Activated T-cell treated with anti-CD3 and anti-CD28 coated beads for 24 hours (primary cell): ENCODE measurements at regions not wholly inside any gene's neighbourhood (a gene's known extent, or its start where the extent isn't known, plus 50 kb on each side); places are given as distances from the start of the nearest gene placed in this dataset.
"Not testable (repeated sequence)": the region's sequence is repeated elsewhere in the genome, so short reads cannot be mapped to it uniquely, and the experiment has no call there.

Experiments used
- DNase-seq: peaks from one replicate; pipeline ENCODE4 v3.0.0-alpha.2; 2020; ENCODE audit warnings: low read depth

DNA sequence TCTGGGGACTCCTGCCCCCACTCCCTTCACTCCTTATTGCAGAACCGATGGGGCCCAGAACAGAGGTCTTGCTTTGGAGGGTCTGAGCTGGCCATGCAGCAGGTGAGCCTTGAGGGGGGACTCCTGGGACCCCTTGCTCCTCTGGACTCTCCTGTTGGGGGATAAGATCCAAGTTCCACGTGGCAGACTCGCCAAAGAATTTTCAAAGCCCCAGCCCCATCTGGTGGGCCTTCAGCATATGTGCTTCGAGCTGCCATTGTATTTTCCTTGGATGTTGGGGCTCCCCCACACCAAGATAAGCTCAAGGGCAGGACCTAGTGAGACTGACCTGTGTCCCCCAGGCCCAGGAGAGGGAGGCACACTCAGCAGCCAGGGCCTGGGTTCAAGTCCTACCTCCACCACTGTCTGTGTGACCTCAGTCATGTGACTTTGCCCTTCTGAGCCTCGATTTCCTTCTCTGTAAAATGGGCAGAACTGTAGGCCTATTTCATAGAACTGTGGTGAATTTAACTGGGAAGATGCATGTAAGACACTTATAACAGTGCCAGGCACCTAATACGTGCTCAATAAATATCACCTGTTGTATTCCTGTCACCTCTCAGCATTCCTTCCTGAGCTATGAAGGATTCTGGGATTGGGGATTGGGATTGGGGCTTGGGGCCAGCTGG is 115.5 kb downstream of the VEGFA start:
- DNase-seq = no peak

DNA sequence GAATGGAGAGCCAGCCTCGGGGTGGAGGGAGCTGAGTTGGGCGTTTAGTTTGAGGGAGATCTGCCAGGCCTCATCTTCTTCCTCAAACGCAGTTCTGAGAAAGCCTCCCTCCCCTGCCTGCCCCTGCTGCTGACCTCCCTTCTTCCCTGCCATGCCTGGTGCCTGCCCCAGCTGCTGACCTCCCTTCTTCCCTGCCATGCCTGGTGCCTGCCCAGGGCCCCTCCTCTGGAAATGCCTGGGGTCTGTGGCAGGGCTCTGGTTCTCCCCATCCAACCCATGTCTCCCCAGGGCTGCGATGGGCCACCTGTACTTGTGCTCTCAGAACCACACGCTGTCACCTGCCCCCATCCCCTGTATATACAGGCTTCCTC is 114.6 kb downstream of the VEGFA start:
- no peak for DNase-seq

DNA sequence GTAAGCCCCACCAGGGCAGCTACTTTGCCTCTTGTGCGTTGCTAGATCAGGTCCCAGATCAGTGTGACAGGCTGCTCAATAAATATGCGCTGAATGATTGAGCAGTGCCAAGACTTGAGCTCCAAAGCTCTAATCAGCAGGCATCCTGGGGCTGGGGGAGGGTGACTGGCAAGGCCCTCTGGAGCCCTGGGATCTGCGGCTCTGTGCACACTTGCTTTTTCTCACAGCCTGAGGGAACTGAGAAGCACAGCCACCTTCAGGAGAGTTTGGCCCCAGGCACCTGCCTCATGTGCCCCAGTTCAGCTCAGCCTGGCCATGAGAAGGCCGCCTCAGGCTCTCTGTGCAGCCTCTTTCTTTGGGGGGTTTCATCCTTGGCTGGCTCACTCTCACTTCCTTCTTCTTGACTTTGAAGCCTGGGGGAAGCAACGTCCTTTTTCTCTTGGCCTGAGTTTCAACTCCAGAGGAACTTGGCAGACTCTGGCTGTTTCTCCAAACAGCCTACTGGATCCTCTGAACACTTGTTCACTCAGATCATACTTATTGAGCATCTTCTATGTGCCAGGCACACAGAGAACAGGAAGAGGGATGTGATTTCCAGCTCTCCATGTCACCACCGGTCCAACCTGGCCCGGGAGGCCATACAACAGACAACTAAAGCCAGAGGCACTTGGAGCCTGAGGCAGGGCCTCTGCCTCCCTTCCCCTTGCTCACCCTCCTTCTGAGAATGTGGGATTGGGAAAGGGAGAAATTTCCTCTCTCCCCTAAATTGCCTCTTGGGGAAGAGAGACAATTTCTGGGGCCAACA is 114.0 kb downstream of the VEGFA start:
- no peak for DNase-seq

DNA sequence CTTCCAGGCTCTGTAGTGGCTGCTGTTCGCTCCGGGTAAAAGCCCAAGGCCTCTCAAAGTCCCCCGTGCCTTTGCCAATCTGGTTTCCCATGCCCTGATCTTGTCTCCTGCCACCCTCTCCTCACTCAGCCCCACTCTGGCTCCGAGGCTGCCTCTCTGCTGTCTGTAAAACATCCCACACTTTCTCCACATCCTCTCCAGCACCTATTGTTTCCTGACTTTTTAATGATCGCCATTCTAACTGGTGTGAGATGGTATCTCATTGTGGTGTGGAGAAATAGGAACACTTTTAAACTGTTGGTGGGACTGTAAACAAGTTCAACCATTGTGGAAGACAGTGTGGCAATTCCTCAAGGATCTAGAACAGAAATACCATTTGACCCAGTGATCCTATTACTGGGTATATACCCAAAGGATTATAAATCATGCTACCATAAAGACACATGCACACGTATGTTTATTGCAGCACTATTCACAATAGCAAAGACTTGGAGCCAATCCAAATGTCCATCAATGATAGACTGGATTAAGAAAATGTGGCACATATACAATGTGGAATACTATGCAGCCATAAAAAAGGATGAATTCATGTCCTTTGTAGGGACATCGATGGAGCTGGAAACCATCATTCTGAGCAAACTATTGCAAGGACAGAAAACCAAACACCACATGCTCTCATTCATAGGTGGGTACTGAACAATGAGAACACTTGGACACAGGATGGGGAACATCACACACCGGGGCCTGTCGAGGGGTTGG is 112.9 kb downstream of the VEGFA start:
- not testable (repeated sequence) for DNase-seq

DNA sequence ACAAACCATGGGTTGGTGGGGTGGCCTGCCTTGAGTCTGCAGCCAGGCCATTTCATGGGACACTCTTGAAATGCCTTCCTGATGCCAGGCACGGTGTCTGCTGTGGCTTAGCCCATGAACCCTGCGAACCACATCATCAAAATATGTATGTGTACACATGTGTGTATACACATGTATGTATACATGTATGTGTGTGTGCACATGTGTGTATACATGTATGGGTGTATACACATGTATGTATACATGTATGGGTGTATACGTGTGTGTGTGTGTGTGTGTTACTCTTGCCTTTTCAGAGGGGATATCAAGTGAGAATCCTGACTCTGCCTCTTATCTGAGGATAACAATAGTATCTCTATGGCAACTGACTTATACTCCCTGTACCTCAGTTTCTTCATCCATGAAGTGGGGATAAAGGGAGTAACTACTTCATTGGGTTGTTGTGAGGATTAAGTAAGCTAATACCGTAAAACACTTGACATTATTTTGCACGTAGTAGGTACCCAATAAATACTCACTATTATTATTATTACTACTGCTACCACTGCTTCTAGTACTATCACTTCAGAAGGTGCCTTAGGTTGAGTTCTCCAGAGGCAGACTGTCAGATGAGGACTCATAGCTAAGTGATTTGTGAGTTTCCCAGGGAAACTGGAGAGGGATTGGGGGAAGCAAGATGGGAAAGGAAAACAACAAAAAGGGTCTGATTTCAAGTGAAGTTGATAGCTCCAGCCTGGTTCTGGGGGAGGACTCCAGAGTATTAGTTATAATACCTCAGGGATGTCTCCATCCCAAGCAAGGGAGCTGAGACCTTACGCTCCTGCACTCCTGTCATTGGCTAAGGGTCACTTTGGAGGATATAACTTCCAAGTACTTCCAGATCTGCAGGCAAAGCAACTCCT is 110.5 kb downstream of the VEGFA start:
- no peak for DNase-seq

DNA sequence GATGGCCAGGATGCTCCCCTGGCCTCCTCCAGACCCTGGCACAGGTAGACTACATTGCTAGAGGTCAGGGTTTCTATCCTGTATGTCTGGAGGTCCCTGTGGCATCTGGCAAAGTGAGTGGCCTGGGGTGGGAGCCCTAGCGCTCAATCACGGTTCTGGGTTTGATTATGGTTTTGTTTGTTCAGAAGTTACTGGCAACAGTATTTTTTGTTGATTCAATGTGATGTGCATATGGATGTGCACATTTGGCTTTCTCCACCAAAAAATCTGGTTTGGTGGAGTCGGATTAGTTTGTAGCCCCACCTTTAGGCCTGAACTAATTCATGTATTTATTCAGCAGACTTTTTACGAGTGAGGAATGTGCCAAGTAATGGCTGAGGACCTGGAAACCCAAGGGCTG is 109.7 kb downstream of the VEGFA start:
- DNase-seq = no peak

DNA sequence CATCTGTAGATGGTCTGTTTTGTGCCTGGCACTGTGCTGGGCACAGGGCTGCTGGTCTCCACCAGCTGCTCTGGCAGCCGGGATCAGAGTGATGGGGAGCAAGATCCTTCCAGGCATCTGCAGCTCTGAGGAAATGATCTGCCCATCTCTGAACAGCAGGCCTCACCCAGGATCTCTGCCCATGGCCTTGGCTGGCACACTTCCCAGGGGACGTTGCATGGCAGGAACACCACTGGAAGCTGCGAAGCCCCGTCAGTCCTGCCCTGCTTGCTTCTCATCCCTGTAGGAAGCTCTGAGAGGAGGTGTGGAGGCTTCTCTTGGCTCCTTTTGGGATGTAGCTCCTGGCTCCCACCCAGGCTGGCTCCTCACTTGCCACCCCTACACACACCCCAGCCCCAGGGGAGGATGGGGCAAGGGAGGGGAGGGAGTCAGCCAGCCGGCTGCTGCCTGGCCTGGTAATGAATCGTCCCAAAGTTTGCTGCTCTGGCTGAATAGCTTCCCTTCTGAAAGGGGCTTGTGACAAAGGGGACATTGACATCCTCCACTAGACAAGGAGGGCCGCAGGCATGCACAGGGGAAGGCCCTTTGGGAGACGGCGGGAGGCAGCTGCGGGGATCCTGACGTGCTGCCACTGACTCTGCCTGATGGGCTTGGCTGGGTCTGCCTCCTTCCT is 108.9 kb downstream of the VEGFA start:
- DNase-seq = no peak

DNA sequence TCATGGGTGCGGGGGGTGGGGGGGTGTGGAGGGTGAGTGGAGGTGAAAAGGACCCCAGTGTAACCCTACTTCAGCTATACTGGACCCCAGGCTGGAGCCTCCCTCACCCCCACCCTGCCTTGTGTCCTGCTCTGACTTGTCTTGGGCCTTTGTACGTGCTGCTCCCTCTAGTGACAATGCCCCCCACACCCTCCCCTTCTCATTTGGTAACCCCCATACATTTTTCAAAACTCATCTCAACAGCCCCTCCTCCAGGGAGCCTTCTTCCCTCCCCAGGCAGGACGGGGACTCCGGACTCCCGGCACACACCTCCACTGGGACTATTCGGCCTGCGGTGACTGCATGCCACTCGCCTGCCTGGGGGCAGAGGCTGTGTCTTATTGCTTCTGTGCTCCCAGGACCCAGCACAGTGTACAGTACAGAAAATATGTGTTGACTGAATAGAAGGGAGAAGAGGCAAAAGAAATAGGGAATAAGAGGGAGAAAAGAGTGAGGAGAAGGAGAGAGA is 108.2 kb downstream of the VEGFA start:
- DNase-seq = no peak

DNA sequence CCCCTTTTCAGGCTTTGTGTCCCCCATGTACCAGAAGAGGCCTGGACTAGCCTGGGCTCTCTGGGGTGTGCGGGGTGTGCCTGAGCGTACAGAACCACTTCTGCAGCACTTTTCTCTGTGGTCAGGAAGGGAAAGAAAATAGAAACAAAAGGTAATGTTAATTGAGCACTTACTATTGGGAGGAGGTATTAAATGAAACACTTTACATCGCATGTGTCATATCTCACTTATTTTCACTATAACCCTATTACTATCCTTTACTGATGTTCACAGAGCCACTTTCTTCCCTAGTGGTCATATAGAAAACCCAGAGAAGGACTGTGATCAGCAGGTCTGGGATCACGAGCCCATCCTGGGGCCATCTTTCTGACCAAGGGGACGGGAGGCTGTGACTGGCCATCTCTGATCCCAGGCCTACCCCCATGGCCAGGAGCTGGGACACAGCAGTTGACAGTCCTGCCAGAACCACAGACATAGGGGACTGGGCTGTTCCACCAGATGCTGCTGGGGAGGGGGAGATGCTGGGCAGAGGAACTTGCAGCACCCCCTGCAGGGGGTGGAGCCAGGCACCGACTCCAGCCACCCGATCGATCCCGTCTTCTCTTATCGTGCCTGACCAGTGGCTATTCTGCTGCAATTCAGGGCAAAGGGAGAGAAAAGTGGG is 107.6 kb downstream of the VEGFA start:
- DNase-seq = no peak

DNA sequence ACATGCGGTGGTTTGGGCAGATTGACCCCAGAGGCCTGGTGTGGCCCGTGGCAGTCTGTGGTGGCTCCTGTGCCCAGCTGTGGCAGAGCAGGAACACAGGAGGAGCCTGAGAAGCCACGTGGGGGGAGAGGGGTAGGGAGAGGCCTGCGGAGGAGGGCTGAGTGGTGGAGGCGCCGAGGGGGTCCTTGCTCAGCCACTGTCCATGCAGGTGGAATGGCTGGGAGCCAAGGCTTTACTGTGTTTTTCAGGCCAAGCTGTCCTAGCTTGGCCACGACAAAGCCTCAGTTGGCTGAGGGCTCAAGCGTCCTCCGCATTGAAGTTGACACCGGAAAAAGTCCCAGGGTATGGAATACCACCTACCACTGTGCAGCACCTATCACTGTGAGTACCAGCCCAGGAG is 107.0 kb downstream of the VEGFA start:
- no peak for DNase-seq

DNA sequence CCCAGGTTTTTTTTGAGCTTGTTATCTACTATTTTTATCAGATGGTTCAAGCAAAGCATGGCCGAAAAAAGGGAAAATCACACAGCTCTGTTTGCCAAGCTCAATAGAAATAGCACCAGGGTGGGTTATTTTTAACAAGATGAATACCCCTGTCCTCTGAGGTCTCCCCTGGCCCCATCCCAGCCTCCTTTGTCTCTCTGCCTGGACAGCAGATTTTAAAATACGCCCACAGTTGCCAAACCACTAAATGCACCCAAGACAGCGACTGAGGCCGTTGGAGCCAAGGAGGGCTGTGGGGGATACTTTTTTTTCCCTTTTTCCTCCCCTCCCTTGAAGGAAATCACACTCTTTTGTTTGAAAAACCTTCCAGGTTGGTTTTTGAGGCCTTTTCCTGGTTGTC is 106.6 kb downstream of the VEGFA start:
- no peak for DNase-seq

DNA sequence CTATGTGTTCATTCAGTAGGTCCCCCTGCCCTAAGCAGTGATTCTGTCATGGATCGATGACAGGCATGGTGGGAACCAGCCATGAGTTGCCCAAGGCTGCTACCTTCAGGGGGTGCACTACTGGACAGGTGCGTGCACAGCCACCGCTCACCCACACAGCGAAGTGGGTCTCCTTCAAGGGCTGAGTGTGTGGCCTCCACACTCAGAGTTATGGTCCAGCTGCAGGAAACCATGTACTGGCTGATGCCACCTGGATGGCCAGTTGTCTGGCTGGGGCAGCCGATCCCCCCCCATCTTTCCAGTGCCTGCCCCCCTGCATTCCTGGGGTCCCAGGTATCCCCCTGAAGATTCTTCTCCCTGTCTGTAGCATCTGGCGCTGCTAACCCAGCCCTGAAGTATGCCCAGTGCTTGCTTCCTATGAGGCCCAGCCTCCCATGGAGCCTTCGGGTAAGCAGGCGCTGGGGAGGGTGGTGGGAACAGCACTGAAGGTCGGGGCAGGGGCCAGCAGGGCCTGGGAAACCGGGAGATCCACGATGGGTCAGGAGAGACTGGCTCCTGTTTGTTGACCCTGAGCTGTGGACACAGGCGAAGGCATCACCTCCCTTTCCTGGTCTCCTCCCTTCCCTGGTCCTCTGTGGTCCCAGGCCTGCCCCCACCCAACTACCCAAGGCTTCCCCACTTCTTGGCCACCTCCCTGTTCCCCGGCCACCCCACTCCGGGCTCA is 106.0 kb downstream of the VEGFA start:
- no peak for DNase-seq

DNA sequence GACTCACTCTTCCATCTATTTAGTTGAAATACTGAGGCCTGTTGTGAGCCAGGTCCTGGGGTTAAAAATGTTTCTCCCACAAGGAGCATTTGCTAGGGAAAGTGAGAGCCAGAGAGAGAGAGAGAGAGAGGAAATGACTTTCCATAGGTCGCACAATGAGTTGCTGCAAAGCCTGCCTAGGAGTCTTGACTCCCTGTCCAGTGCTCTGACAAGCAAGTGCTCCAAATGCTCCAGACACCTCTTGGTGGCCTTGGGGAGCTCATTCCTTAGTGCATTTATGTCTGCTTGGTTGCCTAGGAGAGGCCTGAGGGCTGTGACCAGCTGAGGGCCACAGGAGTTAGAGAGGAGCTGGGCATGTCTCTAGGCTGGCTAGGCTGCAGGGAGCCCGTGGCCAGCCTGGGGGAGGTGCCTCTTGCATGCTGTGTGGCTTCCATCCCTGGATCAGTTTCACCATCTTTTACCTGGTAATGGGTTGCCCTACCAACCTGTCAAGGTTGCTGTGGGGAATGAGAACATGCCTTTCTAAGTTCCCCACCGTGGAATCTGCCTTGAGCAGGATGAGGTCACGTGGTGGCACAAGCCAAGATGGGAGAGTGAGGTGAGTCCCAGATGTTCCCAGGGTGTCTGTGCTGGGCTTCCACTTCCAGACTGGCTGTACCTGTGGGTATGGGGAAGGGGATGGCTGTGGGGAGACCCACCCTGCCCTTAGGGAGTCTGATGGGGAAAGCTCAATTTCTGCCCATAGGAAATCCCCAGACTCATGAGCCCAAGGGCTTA is 105.0 kb downstream of the VEGFA start:
- no peak for DNase-seq

DNA sequence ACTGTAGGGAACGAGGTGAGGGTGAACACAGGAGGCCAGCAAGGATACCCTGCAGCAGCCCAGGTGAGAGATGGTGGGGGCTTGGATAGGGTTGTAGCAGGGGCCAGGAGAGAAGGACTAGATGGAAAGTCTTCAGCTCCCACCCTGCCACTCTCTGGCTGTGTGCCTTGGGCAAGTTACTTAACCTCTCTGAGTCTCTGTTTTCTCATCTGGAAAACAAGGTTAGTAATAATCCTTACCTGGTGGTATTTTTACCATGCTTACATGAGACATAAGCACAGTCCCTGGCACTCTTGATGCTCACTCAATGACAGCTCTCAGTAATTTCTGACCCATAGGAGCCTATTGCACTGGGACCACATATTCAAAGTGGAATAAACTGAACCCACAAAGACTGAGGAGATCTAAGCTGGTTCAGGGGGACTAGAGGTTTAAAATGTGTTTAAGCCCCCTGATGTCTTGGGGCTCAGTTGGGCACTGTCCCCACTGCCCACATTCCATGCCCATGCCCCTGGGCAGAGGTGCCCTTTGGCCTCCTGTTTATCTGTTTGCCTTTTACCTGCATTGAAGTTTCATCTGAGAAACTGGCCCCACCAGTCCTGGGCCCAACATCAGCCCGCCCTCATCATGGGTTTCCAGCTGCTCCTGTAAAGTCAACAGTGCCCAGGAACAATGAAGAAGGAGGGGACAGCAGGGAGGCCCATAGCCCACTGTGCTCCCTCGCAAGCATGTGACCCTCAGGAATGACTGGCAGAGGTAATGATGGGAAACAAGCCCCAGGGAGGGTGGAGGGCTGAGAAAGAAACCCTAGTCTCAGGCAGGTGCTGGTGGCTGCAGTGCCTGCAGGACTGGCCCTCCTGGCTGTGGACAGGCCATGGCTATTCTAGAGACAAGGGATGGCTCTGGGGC is 104.0 kb downstream of the VEGFA start:
- no peak for DNase-seq

DNA sequence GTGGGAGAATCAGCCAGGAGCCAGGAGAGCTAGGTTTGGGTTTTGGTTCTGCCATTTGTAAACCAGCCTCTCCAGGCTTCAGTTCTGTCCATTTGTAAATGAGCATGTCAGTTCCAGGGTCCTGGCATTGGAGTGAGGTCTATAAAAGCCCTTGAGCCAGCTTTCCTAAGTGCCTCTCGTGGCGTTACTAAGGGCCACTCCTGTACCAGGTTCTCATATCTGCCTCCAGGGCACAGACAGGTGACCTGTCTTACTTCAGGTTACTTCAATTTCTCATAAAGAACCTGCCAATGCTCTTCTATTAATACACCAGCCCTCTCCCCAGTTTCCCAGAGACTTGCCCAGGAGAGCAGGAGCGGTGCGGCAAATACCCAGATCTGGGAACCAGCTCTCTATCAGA is 101.9 kb downstream of the VEGFA start:
- no peak for DNase-seq

DNA sequence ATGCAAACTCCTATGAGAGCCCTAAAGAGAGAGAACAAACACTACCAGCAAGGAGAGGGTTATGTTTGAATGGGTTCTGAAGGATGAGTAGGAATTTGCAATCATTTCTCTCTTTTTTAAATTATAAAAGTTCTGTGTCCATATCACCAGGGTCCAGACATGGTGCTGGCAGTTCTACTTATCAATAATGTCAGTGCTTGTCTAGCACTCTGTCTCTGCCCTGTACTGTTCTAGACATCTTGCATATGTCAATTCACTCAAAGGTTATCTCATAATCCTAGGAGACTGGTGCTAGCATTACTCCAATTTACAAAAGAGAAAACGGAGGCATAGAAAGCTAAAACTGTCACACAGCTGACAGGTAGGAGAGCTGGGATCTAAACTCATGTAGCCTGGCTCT is 101.3 kb downstream of the VEGFA start:
- no peak for DNase-seq

DNA sequence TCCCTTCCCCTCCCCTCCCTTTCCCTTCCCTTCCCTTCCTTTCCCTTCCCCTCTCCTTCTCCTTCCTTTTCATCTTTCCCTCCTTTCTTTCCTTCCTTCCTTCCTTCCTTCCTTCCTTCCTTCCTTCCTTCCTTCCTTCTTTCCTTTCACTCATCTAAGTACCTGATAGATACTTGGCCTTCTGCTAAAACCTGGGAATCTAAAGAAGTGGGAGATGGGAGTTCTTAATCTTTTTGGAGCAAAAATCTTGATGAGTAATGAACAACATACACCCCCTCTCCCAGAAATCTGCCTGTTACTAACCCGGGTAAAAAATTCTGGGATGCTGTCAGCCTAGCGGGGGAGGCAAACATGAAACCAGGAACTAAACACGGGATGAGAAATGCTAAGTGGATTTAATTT is 100.7 kb downstream of the VEGFA start:
- no peak for DNase-seq
